A673 (cell line): ENCODE measurements at regions not wholly inside any gene's neighbourhood (a gene's known extent, or its start where the extent isn't known, plus 50 kb on each side); places are given as distances from the start of the nearest gene placed in this dataset.

Experiments
- CTCF ChIP-seq: fragments of 300-800, 200-600 bp; sonication (generic); conservative IDR thresholded peaks from 2 replicates; pipeline ENCODE4 v1.5.1; 2017; ENCODE audit warnings: low read depth, mild to moderate bottlenecking, antibody characterized with exemption, low read length, moderate library complexity, mixed read lengths
- EZH2 ChIP-seq: fragments of 200-600 bp; sonication (generic); IDR thresholded peaks from 2 replicates; pipeline ENCODE4 v1.6.1; 2017; ENCODE audit warnings: borderline replicate concordance, low read depth, mild to moderate bottlenecking, mixed read lengths, antibody characterized with exemption, low read length; ENCODE audit not compliant: poor library complexity, severe bottlenecking

DNA sequence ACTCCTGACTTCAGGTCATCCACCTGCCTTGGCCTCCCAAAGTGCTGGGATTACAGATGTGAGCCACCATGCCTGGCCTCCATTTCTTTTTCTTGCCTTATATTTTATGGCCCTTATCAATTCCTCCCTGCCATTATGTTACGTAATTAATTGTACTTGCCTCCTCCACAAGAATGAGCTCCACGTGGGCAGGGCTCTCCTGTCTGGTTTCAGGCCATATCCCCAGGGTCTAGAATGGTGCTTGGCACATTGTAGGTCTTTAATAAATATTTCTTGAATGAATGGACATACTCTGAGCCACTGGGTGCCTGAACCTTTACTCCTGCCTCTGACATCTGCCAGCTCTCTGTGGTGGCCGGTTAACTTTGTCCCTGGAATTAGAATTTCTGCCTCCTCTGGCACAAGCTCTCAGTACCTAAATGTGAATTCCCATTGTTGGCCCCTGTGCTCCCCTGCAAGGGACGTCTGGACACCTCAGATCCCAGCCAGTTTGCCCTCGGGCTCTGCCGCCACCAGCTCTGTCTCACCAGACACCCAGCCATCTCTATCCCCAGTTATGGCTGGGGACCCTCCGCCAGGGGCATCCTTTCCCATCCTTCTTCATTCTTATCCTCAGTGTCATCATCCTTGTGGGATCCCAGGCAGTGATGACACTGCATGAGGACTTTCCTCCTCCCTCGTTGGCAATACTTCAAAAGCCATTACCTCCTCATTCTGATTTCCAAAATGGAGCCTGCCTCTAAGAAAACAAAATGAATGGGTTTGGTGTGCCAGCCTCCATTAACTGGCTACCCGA, 165.6 kb upstream of the SMAD3 start:
- TF ChIP-seq CTCF (no peak), EZH2 (no peak)
